ENCODE measurements at regions not wholly inside any gene's neighbourhood (a gene's known extent, or its start where the extent isn't known, plus 50 kb on each side); places are given as distances from the start of the nearest gene placed in this dataset.
"Not testable (repeated sequence)": the region's sequence is repeated elsewhere in the genome, so short reads cannot be mapped to it uniquely, and the experiment has no call there.

GRCh38 chr2:180291552-180292421 is 284.7 kb upstream of the CWC22 start:
- DNase-seq (ENCODE audit: low spot score), result no peak

DNA sequence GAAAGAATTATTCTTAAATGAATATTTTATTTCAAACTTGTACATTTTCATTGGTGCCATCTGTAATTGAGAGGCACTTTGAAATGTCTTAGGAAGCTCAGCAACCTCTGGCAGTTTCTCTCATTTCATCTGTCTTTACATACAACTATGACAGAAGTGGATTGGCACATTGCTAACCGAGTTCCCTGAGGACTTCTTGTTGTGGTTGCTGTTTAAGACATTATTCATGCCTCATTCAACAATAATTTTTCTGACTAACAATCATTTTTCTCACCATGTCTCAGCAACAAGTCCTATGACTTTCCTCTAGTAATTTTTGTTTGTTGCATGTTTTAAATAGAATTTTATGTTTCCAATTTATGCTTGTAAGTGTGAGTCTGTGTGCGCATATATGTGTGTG is 284.0 kb upstream of the CWC22 start:
- no peak for DNase-seq (ENCODE audit: low spot score)

DNA sequence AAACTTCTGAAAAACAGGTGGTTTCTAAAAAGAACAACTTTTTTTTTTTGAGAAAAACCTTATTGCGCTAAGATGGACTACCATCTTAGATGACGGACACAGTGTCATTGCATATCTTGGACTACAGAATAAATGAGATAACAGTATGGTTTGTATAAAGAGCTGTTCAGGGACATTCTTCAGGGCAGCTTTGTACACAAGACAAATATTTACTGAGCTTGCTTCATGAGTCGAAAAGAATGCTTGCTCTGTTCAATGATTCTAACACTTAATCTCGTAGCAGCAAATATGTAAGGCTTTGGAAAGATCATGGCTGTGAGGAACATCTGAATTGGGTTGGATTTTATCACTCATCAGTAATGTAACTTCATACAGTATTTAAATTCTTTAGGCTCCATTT is 282.5 kb upstream of the CWC22 start:
- DNase-seq (ENCODE audit: low spot score), result peak; percentile 10

DNA sequence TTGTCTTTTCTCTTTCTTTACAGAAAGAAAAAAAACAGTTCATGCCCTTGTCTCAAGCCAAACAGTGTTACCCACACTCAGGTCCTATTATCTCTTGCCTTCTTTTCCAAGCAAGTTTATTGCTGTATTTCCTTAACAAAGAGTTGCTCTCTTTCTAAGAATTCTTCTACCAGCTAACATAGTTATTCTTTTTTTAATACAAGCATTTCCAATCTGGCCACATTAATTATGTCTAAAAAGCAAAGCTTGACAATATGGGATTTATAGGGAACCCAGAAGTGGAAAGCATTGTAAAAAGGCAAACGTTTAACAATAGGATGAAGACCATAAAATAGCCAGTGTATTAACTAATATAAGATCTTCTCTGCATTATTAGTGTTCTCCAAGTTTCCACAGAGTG is 272.5 kb upstream of the CWC22 start:
- DNase-seq (ENCODE audit: low spot score), result no peak

DNA sequence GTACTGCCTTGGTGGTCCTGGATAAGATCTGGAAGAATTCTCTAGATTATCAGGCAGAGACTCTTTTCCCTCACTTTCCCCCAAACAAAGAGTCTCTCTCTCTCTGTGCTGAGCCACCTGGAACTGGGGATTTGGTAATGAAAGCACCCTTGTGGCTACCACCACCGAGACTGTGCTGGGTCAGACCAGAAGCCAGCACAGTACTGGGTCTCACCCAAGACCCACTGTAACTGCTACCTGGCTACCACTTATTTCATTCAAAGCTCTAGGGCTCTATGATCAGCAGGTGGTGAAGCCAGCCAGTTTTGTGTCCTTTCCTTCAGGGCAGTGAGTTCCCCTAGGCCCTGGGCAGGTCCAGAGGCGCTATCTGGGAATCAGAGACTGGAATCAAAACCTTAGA is 269.6 kb upstream of the CWC22 start:
- no peak for DNase-seq (ENCODE audit: low spot score)

DNA sequence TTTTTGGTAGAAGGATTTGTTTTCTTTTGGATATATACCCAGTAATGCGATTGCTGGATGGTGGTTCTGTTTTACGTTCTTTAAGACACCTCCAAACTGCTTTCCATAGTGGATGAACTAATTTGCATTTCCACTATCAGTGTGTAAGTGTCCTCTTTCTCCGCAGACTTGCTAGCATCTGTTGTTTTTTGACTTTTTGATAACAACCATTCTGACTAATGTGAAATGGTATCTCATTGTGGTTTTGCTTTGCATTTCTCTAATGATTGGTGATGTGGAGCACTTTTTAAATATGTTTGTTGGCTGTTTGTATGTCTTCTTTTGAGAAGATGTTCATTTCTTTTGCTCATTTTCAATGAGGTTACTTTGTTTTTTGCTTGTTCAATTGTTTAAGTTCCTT is 260.9 kb upstream of the CWC22 start:
- DNase-seq (ENCODE audit: low spot score), result no peak

DNA sequence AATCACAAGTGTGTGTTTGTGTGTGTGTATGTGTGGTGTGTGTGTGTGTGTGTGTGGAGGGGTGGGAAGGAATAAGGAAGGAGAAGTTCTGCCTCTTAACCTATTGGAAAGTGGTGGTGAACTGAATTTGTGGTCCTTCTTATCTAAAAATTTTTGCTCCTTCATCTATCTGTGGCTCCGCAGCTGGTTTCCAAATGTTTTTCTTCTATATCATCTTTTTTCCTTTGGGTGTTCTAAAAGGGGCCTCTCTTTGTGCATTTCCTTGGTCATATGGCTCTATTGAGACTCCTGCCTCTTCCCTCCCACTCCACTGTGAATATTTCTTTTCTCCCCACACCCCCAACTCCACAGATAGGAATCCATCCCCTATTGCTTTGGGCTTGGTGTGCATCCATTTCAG is 254.9 kb upstream of the CWC22 start:
- DNase-seq (ENCODE audit: low spot score), result no peak

- DNase-seq (ENCODE audit: low spot score), result no peak
These were observed 251.5 kb upstream of the CWC22 start for GRCh38 chr2:180258579-180258978.

- no peak for DNase-seq (ENCODE audit: low spot score)
These were observed 251.0 kb upstream of the CWC22 start for GRCh38 chr2:180258041-180258537.

DNA sequence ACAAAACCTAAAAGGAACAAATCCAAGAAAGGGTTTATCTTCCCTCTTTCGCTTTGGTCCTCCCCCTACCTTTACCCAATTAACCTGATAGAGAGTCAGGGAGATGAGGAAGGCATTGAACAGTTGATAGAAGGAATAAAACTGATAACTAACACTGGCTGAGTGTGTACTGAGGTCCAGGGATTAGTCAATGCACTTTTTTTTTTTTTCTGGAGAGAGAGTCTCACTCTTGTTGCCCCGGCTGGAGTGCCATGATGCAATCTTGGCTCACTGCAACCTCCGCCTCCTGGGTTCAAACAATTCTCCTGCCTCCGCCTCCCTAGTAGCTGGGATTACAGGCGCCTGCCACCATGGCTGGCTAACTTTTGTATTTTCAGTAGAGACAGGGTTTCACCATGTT is 250.2 kb upstream of the CWC22 start:
- no peak for DNase-seq (ENCODE audit: low spot score)

DNA sequence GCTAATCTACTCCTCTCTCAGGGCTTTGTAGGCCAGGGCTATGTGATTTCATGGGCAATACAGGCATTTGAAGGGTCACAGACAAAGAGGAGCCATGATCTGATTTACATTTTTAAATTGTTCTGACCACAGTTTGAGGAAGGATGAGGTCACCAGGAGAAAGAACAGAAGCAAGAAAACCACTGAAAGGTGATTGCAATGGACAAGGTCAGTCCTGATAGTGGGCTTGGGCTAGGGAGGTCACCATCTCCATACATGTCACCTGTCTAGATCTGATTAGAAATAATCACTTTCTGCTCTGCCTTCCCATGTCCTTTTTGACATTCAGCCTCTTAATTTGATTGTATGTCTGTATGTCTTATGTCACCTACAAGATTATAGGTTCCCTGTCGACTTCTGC is 248.9 kb upstream of the CWC22 start:
- DNase-seq (ENCODE audit: low spot score), result no peak

DNA sequence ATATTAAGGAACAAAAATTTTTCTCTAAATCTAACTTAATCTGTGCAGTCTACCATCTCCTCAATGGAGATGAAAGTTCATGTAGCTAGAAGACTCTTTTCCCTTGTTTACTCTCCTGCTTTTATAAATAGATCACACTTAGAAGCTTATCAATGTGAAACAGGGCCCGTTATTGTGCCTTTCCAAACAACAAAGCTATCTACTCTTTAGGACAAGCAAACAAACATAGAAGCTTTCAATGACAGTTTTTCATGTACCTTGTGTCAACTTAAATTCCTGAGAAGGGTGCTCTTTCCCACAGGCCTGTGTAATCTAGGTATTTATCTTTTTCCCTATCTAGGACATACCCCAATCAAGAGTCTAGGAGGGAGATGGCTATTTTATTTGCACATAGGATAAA is 247.8 kb upstream of the CWC22 start:
- DNase-seq (ENCODE audit: low spot score), result no peak

DNA sequence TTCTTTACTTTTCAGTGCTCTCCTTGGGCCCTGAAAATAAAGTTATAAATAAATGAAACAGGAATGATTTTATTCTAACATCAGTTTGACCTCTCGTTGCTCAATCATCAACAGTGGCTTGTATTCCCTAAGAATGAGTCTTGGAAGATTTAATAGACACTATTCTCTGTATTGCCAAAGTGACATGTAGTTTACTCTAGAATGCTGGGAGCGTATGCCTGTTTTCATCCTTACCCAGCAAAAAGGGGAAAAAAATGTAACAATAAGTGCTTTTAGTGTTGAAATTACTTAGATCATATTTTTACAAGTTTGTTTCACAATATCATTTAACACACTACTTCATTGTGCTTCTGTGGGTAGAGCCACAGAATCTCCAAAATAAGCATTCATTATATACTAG is 240.6 kb upstream of the CWC22 start:
- DNase-seq (ENCODE audit: low spot score), result no peak

GRCh38 chr2:180246268-180246667 is 239.2 kb upstream of the CWC22 start:
- DNase-seq (ENCODE audit: low spot score), result no peak

- DNase-seq (ENCODE audit: low spot score), result no peak
These were observed 233.7 kb upstream of the CWC22 start for GRCh38 chr2:180240774-180241173.

GRCh38 chr2:180238729-180239128 is 231.6 kb upstream of the CWC22 start:
- DNase-seq (ENCODE audit: low spot score), result no peak

GRCh38 chr2:180236061-180236460 is 229.0 kb upstream of the CWC22 start:
- not testable (repeated sequence) for DNase-seq (ENCODE audit: low spot score)

- not testable (repeated sequence) for DNase-seq (ENCODE audit: low spot score)
These were observed 228.4 kb upstream of the CWC22 start for GRCh38 chr2:180235506-180235905.

DNA sequence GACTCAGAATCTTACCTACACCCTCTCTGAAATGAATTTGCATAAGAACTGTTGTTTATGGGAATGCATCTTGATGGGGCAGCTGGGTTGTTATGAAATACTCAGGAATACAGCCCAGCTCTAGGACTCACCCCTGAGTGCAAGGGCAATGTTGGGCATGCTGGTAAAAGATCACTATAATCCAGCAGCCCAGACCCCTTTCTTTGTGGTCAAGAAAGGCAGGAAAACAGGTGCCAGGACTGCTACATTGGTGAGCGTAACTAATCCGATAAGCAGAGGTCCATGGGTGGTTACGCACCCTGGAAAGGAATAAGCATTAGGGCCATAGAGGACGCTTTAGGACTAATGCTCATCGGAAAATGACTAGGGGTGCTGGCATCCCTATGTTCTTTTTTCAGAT is 227.9 kb upstream of the CWC22 start:
- DNase-seq (ENCODE audit: low spot score), result not testable (repeated sequence)

- DNase-seq (ENCODE audit: low spot score), result no peak
These were observed 223.9 kb upstream of the CWC22 start for GRCh38 chr2:180231015-180231414.

DNA sequence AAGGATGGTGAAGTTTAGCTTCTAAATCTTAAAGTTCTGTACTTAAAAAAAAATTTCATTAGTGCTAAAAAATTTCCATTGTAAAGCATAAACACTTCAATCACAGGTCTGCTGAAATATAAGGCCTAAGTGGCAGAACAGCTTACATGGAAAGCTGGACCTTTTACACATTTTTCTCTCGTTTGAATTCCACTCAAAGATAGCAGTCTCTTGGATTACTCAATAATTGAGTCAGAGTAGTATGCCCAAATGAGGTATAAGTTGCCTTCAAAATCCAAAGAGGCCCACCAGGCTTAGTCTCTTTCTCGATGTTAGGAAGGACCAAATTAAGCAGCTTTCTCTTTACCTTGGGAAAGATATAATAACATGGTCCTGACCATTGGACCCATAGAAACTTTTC is 220.4 kb upstream of the CWC22 start:
- no peak for DNase-seq (ENCODE audit: low spot score)

DNA sequence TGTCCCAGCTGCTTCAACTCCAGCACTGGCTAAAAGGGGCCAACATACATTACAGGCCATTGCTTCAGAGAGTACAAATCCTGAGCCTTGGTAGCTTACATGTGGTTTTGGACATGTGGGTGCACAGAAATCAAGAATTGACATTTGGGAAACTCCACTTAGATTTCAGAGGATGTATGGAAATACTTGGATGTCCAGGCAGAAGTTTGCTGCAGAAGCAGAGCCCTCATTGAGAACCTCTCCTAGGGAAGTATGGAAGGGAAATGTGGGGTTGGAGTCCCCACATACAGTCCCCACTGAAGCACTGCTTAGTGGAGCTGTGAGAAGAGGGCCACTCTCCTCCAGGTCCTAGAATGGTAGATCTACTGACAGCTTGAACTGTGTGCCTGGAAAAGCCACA is 218.0 kb upstream of the CWC22 start:
- no peak for DNase-seq (ENCODE audit: low spot score)

- no peak for DNase-seq (ENCODE audit: low spot score)
These were observed 215.5 kb upstream of the CWC22 start for GRCh38 chr2:180222644-180223043.

DNA sequence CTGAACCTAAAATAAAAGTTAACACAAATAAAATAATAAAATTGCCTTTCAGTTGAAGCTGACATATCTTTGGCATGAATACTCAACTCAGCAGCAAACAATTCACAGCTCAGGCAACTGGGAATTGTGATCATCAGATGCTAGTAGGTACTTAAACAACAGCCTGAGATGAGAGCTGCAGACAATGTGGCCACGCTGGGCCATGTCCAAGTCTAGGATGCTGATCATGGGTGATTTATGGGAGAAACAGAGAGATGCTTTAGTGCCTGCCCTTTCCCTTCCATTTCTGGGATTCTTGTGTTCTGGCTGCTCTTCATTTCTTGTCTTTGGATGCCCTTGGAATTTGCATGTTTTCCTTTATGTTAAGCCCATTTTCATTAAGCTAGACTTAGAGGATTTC is 212.4 kb upstream of the CWC22 start:
- DNase-seq (ENCODE audit: low spot score), result no peak

All from HuH-7.5 (cell line).